ENCODE measurements at regions not wholly inside any gene's neighbourhood (a gene's known extent, or its start where the extent isn't known, plus 50 kb on each side); places are given as distances from the start of the nearest gene placed in this dataset.

GRCh38 chr13:40232311-40233040, 434.0 kb downstream of the FOXO1 start:
- DNase-seq: no peak

- DNase-seq: no peak
Measured at GRCh38 chr13:40233731-40234195, 432.7 kb downstream of the FOXO1 start.

- no peak for DNase-seq
Measured at GRCh38 chr13:40235160-40235796, 431.2 kb downstream of the FOXO1 start.

GRCh38 chr13:40236566-40237168, 429.8 kb downstream of the FOXO1 start:
- no peak for DNase-seq

GRCh38 chr13:40238761-40239160, 427.7 kb downstream of the FOXO1 start:
- DNase-seq: no peak

GRCh38 chr13:40240293-40240692, 426.1 kb downstream of the FOXO1 start:
- no peak for DNase-seq

- no peak for DNase-seq
Measured at GRCh38 chr13:40241125-40241798, 425.2 kb downstream of the FOXO1 start.

GRCh38 chr13:40243047-40243446, 423.4 kb downstream of the FOXO1 start:
- no peak for DNase-seq

GRCh38 chr13:40243982-40244381, 422.5 kb downstream of the FOXO1 start:
- DNase-seq: no peak

- DNase-seq: no peak
Measured at GRCh38 chr13:40245567-40245966, 420.9 kb downstream of the FOXO1 start.

- DNase-seq: no peak
Measured at GRCh38 chr13:40247845-40248244, 418.6 kb downstream of the FOXO1 start.

GRCh38 chr13:40251343-40252032, 415.0 kb downstream of the FOXO1 start:
- DNase-seq: no peak

- no peak for DNase-seq
Measured at GRCh38 chr13:40252241-40252640, 414.2 kb downstream of the FOXO1 start.

GRCh38 chr13:40252676-40253075, 413.8 kb downstream of the FOXO1 start:
- no peak for DNase-seq

- DNase-seq: no peak
Measured at GRCh38 chr13:40254394-40254793, 412.0 kb downstream of the FOXO1 start.

GRCh38 chr13:40255551-40255950, 410.9 kb downstream of the FOXO1 start:
- no peak for DNase-seq

GRCh38 chr13:40259899-40260298, 406.5 kb downstream of the FOXO1 start:
- DNase-seq: no peak

- no peak for DNase-seq
Measured at GRCh38 chr13:40261336-40261735, 405.1 kb downstream of the FOXO1 start.

- no peak for DNase-seq
Measured at GRCh38 chr13:40261947-40262346, 404.5 kb downstream of the FOXO1 start.

- no peak for DNase-seq
Measured at GRCh38 chr13:40269086-40269485, 397.4 kb downstream of the FOXO1 start.

- DNase-seq: no peak
Measured at GRCh38 chr13:40270726-40271125, 395.7 kb downstream of the FOXO1 start.

- DNase-seq: no peak
Measured at GRCh38 chr13:40271271-40271885, 395.1 kb downstream of the FOXO1 start.
